HCT116 (cell line): ENCODE measurements at regions not wholly inside any gene's neighbourhood (a gene's known extent, or its start where the extent isn't known, plus 50 kb on each side); places are given as distances from the start of the nearest gene placed in this dataset.

Source experiments
- ATAC-seq: fragments of 200-7000 bp; cut with Tn5 transposase; 2 replicates; pipeline ENCODE4 v1.9.1; 2020; ENCODE audit warnings: mild to moderate bottlenecking, moderate library complexity
- BruUV-seq: library from RNA; stranded (reverse); fragments of 400-500 nt; replicated peaks from 2 replicates; lab custom pipeline; 2021; lab: Mats Ljungman, UMichigan
- CTCF ChIA-PET: fragments of 300-600 bp; sonication (Branson Sonifier 250); formaldehyde crosslinking; loops from one replicate; lab custom pipeline; 2021; ENCODE audit warnings: antibody characterized with exemption; lab: Charles Lee
- POLR2A ChIA-PET: fragments of 300-600, 350-600 bp; sonication (Branson Sonifier 250); formaldehyde crosslinking; loops from one replicate; lab custom pipeline; 2021; ENCODE audit warnings: antibody characterized with exemption; lab: Charles Lee
- RAD21 ChIA-PET, 2 experiments: fragments of 300-600 bp; sonication (Branson Sonifier 250); formaldehyde crosslinking; loops; one replicate each; lab custom pipeline; 2023; ENCODE audit warnings: low total read pairs in 2 of 2; ENCODE audit not compliant: uncharacterized antibody in 2 of 2, unreplicated experiment in 2 of 2, low non-redundant PET in 1 of 2; lab: Charles Lee
- DNase-seq: peaks from one replicate; pipeline ENCODE4 v3.0.0-alpha.2; 2010; ENCODE audit warnings: low read depth, low spot score
- H2AFZ ChIP-seq: fragments of 200-600 bp; shearing (Covaris generic), sonication (generic); 2 replicates; pipeline ENCODE4 v1.6.1; 2017; ENCODE audit warnings: low read depth, mixed run types, mixed read lengths, antibody characterized with exemption, low read length; ENCODE audit not compliant: poor library complexity, severe bottlenecking
- H3K27ac ChIP-seq: 2 replicates; pipeline ENCODE4 v1.5.1; 2012; ENCODE audit warnings: low read depth, low read length
- H3K27me3 ChIP-seq: fragments of 200-600 bp; sonication (generic); 2 replicates; pipeline ENCODE4 v1.6.1; 2016; ENCODE audit warnings: mixed run types, low read length, mixed read lengths; ENCODE audit not compliant: insufficient read depth
- H3K36me3 ChIP-seq, 2 experiments: fragments of 200-500 bp in 1 of 2; fragments of 200-600 bp in 1 of 2; sonication (Bioruptor generic) in 1 of 2; sonication (generic) in 1 of 2; 2 replicates each; pipeline versions ENCODE4 v1.5.1 to v1.6.1; 2014 to 2016; ENCODE audit warnings: low read length in 2 of 2, inconsistent platforms in 1 of 2, mixed read lengths in 1 of 2, mixed run types in 1 of 2; ENCODE audit not compliant: insufficient read depth in 2 of 2, control insufficient read depth in 1 of 2
- H3K4me1 ChIP-seq, 2 experiments: fragments of 200-600 bp in 1 of 2; sonication (generic) in 1 of 2; 2 replicates each; pipeline versions ENCODE4 v1.5.1 to v1.6.1; 2012 to 2017; ENCODE audit warnings: low read length in 2 of 2, inconsistent platforms in 1 of 2, mild to moderate bottlenecking in 1 of 2, mixed read lengths in 1 of 2, mixed run types in 1 of 2, moderate library complexity in 1 of 2; ENCODE audit not compliant: insufficient read depth in 2 of 2, control insufficient read depth in 1 of 2
- H3K4me2 ChIP-seq: fragments of 200-600 bp; sonication (generic); 2 replicates; pipeline ENCODE4 v1.6.1; 2017; ENCODE audit warnings: mixed run types, low read length, mixed read lengths
- H3K4me3 ChIP-seq, 2 experiments: fragments of 200-600 bp in 1 of 2; sonication (generic) in 1 of 2; replicated peaks in 1 of 2; 2 replicates each; pipeline ENCODE4 v1.5.1; 2011 to 2016; ENCODE audit warnings: low read length in 2 of 2, control low read depth in 1 of 2, low read depth in 1 of 2, mild to moderate bottlenecking in 1 of 2, mixed read lengths in 1 of 2, mixed run types in 1 of 2
- H3K79me2 ChIP-seq: fragments of 200-600 bp; sonication (generic); 2 replicates; pipeline ENCODE4 v1.6.1; 2017; ENCODE audit warnings: mild to moderate bottlenecking, mixed run types, low read length, moderate library complexity, mixed read lengths; ENCODE audit not compliant: insufficient read depth
- H3K9ac ChIP-seq: fragments of 200-600 bp; sonication (generic); 2 replicates; pipeline ENCODE4 v1.6.1; 2016; ENCODE audit warnings: low read length, mixed read lengths
- H3K9me2 ChIP-seq: fragments of 200-600 bp; sonication (generic), shearing (Covaris generic); 2 replicates; pipeline ENCODE4 v1.6.1; 2017; ENCODE audit warnings: mixed run types, mild to moderate bottlenecking, moderate library complexity; ENCODE audit not compliant: insufficient read depth
- H3K9me3 ChIP-seq, 2 experiments: fragments of 200-500 bp in 1 of 2; fragments of 200-600 bp in 1 of 2; sonication (Bioruptor generic) in 1 of 2; sonication (generic) in 1 of 2; 2 replicates each; pipeline ENCODE4 v1.6.1; 2014 to 2017; ENCODE audit warnings: low read length in 2 of 2, mixed read lengths in 2 of 2, inconsistent platforms in 1 of 2, low read depth in 1 of 2, mild to moderate bottlenecking in 1 of 2, mixed run types in 1 of 2, moderate library complexity in 1 of 2; ENCODE audit not compliant: control insufficient read depth in 1 of 2, insufficient read depth in 1 of 2
- H4K20me1 ChIP-seq: fragments of 200-600 bp; sonication (generic), shearing (Covaris generic); 2 replicates; pipeline ENCODE4 v1.6.1; 2017; ENCODE audit warnings: mixed run types, mild to moderate bottlenecking, moderate library complexity; ENCODE audit not compliant: insufficient read depth
- CEBPB ChIP-seq: IDR thresholded peaks from 2 replicates; pipeline ENCODE4 v1.6.1; 2012; ENCODE audit warnings: low read depth
- EGR1 ChIP-seq: IDR thresholded peaks from 2 replicates; pipeline ENCODE4 v1.6.1; 2012; ENCODE audit warnings: low read depth
- EZH2 ChIP-seq: fragments of 200-600 bp; sonication (generic); IDR thresholded peaks from 2 replicates; pipeline ENCODE4 v1.6.1; 2017; ENCODE audit warnings: antibody characterized with exemption, mixed run types
- EZH2phosphoT487 ChIP-seq: fragments of 200-600 bp; IDR thresholded peaks from 2 replicates; pipeline ENCODE4 v1.6.1; 2018; ENCODE audit warnings: antibody characterized with exemption, borderline replicate concordance
- JUND ChIP-seq: IDR thresholded peaks from 2 replicates; pipeline ENCODE4 v1.6.1; 2012
- POLR2AphosphoS5 ChIP-seq: IDR thresholded peaks from 2 replicates; pipeline ENCODE4 v1.6.1; 2011; ENCODE audit warnings: mild to moderate bottlenecking, low read depth, low read length, moderate library complexity
- SP1 ChIP-seq: IDR thresholded peaks from 2 replicates; pipeline ENCODE4 v1.6.1; 2012; ENCODE audit warnings: low read depth
- SRF ChIP-seq: IDR thresholded peaks from 2 replicates; pipeline ENCODE4 v1.6.1; 2012; ENCODE audit warnings: low read depth
- YY1 ChIP-seq: IDR thresholded peaks from 2 replicates; pipeline ENCODE4 v1.6.1; 2011; ENCODE audit warnings: low read length, low read depth, moderate library complexity, mild to moderate bottlenecking; ENCODE audit not compliant: insufficient replicate concordance; ENCODE audit errors: extremely low read depth
- ZNF274 ChIP-seq: fragments of 200-500 bp; sonication (Bioruptor generic); IDR thresholded peaks from 2 replicates; pipeline ENCODE4 v1.6.1; 2014; ENCODE audit warnings: mild to moderate bottlenecking, low read depth, low read length, inconsistent platforms
- intact Hi-C: fragments of 100-400 bp; cut with micrococcal nuclease; formaldehyde crosslinking; loops from 2 replicates; pipeline ENCODE4 v1.10.0; 2022
- TF ChIP-seq, protein P1 (sequence below): IDR thresholded peaks from 2 replicates; pipeline ENCODE4 v1.6.1; 2012; ENCODE audit warnings: low read depth

GRCh38 chr12:89991807-89992590 is 283.4 kb upstream of the ATP2B1 start:
- no peak for ATAC-seq
- Histone ChIP-seq H3K27me3 (no peaks in the 10 kb centered on the region), H3K4me2 (no peak overlapping the region), H3K9me2 (no peaks in the 10 kb centered on the region), H3K9me3 (no peaks in the 10 kb centered on the region), H3K79me2 (no peaks in the 10 kb centered on the region), H3K4me3 (no peak overlapping the region), H3K36me3 (no peaks in the 10 kb centered on the region), H3K9ac (no peak overlapping the region), H4K20me1 (no peaks in the 10 kb centered on the region), H2AFZ (no peak overlapping the region), H3K27ac (no peak overlapping the region), H3K4me1 (no peaks in the 10 kb centered on the region)
- DNase-seq: no peak
- intact Hi-C loops: no loop called here
- ChIA-PET POLR2A (interaction anchor here (0.7 kb wide), 1 partner anchor 17 kb away, joined by 3 read pairs; no protein-coding TSS in a partner anchor), RAD21 (no interaction called here), CTCF (no interaction called here)
- BruUV-seq: no TSS peak
- TF ChIP-seq YY1 (no peak), SP1 (no peak), POLR2AphosphoS5 (no peak), EGR1 (no peak), EZH2phosphoT487 (no peak), SRF (no peak), JUND (no peak), EZH2 (no peak), ZNF274 (no peak), CEBPB (no peak)
- TF ChIP-seq, protein P1, sequence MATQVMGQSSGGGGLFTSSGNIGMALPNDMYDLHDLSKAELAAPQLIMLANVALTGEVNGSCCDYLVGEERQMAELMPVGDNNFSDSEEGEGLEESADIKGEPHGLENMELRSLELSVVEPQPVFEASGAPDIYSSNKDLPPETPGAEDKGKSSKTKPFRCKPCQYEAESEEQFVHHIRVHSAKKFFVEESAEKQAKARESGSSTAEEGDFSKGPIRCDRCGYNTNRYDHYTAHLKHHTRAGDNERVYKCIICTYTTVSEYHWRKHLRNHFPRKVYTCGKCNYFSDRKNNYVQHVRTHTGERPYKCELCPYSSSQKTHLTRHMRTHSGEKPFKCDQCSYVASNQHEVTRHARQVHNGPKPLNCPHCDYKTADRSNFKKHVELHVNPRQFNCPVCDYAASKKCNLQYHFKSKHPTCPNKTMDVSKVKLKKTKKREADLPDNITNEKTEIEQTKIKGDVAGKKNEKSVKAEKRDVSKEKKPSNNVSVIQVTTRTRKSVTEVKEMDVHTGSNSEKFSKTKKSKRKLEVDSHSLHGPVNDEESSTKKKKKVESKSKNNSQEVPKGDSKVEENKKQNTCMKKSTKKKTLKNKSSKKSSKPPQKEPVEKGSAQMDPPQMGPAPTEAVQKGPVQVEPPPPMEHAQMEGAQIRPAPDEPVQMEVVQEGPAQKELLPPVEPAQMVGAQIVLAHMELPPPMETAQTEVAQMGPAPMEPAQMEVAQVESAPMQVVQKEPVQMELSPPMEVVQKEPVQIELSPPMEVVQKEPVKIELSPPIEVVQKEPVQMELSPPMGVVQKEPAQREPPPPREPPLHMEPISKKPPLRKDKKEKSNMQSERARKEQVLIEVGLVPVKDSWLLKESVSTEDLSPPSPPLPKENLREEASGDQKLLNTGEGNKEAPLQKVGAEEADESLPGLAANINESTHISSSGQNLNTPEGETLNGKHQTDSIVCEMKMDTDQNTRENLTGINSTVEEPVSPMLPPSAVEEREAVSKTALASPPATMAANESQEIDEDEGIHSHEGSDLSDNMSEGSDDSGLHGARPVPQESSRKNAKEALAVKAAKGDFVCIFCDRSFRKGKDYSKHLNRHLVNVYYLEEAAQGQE: no peak
- TF ChIP-seq, all 23 proteins: peak for 0
